NCI-H2227 treated with DMSO at 0.1 percent for 48 hours (cell line): ENCODE measurements at regions not wholly inside any gene's neighbourhood (a gene's known extent, or its start where the extent isn't known, plus 50 kb on each side); places are given as distances from the start of the nearest gene placed in this dataset.
"Not testable (repeated sequence)": the region's sequence is repeated elsewhere in the genome, so short reads cannot be mapped to it uniquely, and the experiment has no call there.

Source experiments
- DNase-seq: peaks from one replicate; lab custom pipeline; 2025; lab: John Stamatoyannopoulos, UW

GRCh38 chr4:12579172-12579571, 905.0 kb downstream of the RAB28 start:
- no peak for DNase-seq

- no peak for DNase-seq
Observed at GRCh38 chr4:12576409-12576808, 907.7 kb downstream of the RAB28 start.

DNA sequence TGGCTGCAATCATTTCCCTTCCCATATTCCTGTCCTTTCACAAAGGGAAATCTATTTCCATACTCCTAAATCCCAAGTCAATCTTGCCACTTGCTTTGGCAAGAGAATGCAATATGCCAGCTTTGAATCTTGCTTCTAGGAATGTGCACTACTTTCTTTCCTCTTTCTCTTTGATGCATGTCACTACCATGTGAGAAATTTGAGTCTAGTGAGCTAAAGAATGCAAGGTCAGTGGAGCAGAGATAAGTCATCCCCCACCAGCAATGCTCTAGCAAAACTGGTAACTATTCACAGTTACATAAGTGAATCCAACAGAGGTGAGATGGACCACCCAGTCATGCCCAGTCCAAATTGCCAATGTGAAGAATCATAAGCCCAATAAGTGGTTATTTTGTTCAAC, 910.4 kb downstream of the RAB28 start:
- no peak for DNase-seq

DNA sequence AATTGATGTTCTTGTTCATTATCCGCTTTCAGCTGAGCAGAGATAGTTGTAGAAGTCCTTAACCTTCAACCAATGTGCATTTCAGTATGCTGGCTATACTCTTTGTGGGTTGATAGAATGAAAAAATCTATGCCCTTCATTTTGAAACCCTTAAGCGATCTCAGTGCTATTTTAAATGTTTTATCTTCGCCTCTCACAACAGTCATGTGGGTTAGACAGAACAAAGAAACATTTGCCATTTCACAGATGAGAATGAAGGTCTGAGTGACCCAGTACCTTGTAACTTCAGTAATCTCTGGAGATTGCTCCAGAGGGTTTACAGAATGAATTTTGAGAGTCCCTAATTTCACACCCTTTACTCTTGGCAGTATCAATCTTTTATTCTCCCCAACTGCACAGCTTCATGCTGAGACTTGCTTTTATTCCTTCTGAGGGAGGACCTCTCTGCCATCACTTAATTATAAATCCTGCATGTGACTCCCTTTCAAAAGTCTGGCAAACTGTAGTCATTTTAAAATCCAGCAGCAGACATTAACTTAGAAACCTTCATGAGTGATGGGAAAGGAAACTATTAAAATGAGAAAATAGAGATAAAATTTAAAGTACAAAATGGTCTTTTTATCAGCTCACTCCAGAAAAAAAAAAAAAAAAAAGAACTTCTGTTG, 921.5 kb downstream of the RAB28 start:
- no peak for DNase-seq

DNA sequence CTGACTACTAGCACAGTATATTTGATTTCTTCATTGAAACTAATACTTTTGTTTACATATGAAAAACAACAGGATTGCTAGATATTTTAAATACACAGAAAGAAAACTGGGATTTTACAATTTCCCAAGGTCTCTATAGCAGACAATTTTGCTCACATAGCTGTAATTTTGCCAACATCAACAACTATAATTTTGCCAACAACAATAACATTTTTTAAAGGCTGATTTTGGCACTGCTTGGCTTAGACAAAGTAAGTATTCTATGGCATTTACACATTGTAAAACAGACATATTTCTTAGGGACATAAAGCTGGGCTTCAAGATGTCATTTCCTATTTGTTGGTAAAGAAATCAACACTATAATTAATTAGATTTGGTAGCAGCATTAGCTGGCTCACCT, 922.1 kb downstream of the RAB28 start:
- DNase-seq: no peak

- DNase-seq: no peak
Observed at GRCh38 chr4:12555011-12555410, 929.1 kb downstream of the RAB28 start.

DNA sequence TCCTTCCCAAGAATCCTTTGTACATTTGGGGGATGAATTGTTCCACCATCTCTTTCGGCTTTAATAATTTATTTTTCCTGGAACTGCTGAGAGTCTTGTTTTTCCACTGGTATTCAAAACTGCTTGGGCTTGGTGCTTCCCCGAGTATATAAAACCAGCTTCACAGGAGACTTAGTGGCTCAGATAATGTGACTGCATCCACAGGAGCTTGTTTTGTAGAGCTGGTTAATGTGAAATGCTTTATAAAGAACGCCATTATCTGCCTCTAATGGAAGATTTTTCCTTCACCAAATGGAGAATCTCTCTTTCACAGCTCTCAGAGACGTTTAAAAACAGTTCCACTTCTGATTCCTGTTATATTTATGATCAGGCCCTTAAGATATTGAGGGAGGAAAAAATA, 935.5 kb downstream of the RAB28 start:
- DNase-seq: no peak

GRCh38 chr4:12545812-12546211, 938.3 kb downstream of the RAB28 start:
- DNase-seq: no peak

GRCh38 chr4:12538162-12538561, 946.0 kb downstream of the RAB28 start:
- no peak for DNase-seq

DNA sequence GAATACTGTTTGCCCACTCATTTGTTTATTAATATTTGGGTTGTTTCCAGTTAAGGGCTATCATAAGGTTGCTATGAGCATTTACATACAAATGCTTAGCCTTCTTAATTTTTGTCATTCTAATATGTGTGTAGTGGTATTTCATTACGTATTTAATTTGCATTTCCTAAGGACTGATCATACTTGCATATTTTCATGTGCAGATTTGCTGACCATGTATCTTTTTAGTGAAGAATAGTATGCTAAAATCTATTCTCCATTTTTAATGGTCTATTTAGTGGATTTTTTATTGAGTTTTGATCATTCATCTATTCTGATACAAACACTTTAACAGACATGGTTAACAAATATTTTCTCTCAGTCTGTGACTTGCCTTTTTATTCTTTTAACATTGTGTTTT, 949.5 kb downstream of the RAB28 start:
- no peak for DNase-seq

GRCh38 chr4:12519426-12519825, 964.7 kb downstream of the RAB28 start:
- DNase-seq: no peak

DNA sequence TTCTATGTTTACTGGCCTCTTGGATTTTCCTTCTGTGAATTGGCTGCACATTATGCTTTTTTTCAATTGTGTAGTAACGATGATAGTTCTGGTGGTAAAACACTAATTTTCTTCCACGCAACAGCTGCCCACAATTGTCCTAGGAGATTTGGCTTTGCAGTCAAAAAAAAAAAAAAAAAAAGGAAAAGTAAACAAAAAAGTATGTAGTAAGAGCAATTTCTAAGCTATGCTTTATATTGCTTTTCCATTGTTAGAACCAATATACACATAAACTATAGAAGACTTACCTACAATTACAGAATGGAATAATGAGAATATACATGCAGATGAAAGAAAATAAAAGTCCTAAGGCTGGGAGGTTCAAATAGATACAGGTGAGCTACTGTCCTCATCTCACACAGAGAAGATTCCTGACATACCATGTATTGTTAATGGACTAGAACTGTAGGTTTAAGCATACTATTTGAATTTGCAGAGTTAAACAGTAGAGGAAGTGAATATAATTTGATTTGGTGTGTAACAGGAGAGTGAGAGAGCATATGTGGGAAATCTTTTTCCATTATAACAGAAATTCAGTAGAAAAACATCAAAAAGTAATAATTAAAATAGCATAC, 976.2 kb downstream of the RAB28 start:
- no peak for DNase-seq

GRCh38 chr4:12500409-12500808, 983.7 kb downstream of the RAB28 start:
- no peak for DNase-seq

DNA sequence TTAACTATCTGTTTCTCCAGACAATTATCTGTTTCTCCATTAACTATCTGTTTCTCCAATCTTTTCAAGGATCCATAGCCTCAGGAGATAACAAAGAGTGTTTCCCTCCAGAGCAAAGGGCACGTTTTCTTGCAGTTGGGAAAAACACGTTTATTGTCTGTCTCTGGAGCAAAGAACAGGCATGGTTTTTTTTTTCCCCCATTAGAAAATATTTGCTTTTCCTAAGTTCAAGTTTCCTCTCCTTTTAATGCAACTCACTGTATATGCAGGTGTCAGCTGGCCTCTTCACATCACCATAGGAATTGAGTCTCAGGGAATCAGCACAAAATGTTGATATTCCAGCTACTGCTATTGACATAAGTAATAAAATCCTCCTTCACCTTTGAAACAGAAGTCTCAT, 984.4 kb downstream of the RAB28 start:
- DNase-seq: no peak

DNA sequence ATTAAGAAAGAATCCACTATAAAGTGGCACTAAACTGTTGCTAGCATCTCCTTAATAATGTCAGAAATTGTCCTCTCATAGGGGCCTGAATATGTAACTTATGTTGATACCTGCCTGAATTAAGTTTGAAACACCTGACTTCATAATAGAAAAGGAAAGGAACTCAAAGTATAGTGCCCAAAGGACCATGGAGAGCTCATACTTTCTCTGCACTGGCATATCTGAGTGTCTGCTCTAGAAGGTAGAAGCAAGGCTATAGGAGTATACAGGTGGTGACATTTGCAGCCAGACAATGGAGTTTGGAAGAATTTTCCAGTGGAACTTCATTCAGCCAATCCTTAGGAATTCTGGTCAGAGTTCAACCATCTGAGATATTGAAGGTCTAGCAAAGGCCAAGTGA, 988.9 kb downstream of the RAB28 start:
- DNase-seq: no peak

GRCh38 chr4:12492730-12493393, 991.3 kb downstream of the RAB28 start:
- DNase-seq: no peak

DNA sequence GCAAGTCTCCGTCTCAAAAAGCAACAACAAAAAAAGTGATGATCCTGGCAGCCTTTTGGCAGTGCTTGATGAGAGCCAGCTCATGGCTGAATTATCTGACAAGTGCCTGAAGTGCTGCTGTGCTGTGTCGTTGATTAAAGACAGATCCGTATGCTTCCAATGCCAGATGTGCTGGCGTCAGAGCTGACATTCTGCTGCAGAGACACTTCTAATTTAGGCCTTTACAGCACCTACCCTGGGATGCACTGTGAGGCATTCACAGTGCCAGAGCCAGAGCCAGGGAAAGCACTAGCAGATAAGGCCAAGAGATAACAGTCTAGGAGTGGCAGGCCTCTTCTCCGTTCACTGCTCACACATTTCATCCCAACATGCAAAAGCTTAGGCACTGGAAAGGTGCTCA, 995.5 kb downstream of the RAB28 start:
- no peak for DNase-seq

DNA sequence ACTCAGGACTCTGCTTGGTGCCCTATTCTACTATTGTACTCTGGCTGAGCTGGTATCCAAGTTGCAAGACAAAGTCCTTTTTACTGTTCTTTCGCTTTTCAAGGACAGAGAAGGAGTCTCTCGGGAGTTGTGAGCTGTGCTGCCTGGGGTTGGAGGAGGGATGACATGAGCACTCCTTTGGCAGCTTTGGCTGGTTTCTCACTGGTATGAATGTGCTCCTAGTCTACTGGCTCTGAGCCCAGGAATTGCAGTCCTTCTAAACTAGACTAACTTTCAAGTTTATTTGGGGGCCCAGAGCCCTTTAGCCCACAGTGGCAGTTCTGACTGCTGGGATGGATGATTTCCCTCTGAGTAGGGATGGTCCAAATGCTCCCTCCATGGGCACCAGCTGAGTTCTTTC, 997.1 kb downstream of the RAB28 start:
- DNase-seq: no peak

- no peak for DNase-seq
Observed at GRCh38 chr4:12472087-12472486, 1012.1 kb downstream of the RAB28 start.

GRCh38 chr4:12471193-12471592, 1012.9 kb downstream of the RAB28 start:
- DNase-seq: no peak

GRCh38 chr4:12461576-12461975, 1022.6 kb downstream of the RAB28 start:
- not testable (repeated sequence) for DNase-seq

DNA sequence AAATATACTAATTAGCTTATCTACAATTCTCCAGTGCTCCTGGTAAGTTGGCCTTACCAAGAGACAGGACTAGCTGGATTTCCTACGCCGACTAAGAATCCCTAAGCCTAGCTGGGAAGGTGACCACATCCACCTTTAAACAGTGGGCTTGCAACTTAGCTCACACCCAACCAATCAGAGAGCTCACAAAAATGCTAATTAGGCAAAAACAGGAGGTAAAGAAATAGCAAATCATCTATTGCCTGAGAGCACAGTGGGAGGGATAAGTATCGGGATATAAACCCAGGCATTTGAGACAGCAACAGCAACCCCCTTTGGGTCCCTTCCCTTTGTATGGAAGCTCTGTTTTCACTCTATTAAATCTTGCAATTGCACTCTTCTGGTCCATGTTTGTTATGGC, 1025.0 kb downstream of the RAB28 start:
- no peak for DNase-seq

GRCh38 chr4:12458621-12459020, 1025.5 kb downstream of the RAB28 start:
- DNase-seq: no peak

DNA sequence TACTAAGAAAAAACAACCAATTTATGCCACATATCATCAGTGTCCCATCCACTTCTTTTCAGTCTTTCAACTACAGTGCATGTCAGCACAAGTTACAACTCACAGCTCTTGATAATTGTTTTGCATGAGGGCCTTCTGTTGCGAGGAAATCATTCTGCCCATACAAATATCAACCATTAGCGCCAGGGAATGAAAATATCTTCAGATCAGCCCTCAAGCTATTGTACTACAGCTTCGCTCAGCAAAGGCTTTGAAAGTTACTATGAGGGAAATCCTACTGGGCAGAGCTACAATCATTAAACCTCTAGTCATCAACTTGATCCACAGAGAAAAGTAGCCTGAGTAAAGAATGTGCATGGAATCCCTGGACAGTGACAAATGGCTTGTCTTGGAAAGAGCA, 1023.6 kb upstream of the HS3ST1 start:
- DNase-seq: no peak
